ENCODE measurements at regions not wholly inside any gene's neighbourhood (a gene's known extent, or its start where the extent isn't known, plus 50 kb on each side); places are given as distances from the start of the nearest gene placed in this dataset.

DNA sequence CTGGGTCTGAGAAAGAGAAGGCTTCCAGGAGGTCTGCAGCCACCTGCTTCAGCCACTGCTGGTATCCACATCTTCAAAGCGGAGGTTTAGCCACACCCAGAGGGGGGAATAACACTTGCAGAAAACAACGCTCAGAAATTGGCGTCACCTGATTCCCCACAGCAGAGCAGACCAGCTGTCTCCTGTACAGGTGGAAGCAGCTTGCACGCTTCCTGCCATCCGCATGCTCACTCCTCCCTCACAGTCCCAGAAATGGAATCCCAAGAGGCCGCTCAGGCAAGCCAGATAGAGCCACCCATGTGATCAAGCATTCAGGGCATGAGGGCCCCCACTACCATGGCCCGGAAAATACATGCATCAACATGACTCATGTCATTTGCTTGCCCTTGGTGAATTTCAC lies 112.2 kb upstream of the DIO3 start:
- no peaks in the 10 kb centered on the region for H3K4me1 ChIP-seq (ENCODE audit: insufficient read depth)
- H3F3A ChIP-seq (replicated peaks; ENCODE audit: low read depth), result no peaks in the 10 kb centered on the region
- Mint-ChIP-seq H3K36me3 (ENCODE audit: low read depth) (no peaks in the 10 kb centered on the region), H3K27ac (no peak overlapping the region), H3K4me1 (no peaks in the 10 kb centered on the region), H3K4me3 (no peak overlapping the region), H3K27me3 (ENCODE audit: insufficient read depth, low read depth, poor library complexity) (peaks cover 4% of the 10 kb centered on the region), H3K9me3 (no peaks in the 10 kb centered on the region)
- TF ChIP-seq ZNF114 (CRISPR knock-in tag; IDR thresholded peaks at IDR 0.05) (no peak), EZH2 (IDR thresholded peaks at IDR 0.05; ENCODE audit: low read depth, unreplicated experiment) (no peak), EZH2phosphoT487 (IDR thresholded peaks at IDR 0.05; ENCODE audit: unreplicated experiment) (no peak)
- TF ChIP-seq, protein P1, sequence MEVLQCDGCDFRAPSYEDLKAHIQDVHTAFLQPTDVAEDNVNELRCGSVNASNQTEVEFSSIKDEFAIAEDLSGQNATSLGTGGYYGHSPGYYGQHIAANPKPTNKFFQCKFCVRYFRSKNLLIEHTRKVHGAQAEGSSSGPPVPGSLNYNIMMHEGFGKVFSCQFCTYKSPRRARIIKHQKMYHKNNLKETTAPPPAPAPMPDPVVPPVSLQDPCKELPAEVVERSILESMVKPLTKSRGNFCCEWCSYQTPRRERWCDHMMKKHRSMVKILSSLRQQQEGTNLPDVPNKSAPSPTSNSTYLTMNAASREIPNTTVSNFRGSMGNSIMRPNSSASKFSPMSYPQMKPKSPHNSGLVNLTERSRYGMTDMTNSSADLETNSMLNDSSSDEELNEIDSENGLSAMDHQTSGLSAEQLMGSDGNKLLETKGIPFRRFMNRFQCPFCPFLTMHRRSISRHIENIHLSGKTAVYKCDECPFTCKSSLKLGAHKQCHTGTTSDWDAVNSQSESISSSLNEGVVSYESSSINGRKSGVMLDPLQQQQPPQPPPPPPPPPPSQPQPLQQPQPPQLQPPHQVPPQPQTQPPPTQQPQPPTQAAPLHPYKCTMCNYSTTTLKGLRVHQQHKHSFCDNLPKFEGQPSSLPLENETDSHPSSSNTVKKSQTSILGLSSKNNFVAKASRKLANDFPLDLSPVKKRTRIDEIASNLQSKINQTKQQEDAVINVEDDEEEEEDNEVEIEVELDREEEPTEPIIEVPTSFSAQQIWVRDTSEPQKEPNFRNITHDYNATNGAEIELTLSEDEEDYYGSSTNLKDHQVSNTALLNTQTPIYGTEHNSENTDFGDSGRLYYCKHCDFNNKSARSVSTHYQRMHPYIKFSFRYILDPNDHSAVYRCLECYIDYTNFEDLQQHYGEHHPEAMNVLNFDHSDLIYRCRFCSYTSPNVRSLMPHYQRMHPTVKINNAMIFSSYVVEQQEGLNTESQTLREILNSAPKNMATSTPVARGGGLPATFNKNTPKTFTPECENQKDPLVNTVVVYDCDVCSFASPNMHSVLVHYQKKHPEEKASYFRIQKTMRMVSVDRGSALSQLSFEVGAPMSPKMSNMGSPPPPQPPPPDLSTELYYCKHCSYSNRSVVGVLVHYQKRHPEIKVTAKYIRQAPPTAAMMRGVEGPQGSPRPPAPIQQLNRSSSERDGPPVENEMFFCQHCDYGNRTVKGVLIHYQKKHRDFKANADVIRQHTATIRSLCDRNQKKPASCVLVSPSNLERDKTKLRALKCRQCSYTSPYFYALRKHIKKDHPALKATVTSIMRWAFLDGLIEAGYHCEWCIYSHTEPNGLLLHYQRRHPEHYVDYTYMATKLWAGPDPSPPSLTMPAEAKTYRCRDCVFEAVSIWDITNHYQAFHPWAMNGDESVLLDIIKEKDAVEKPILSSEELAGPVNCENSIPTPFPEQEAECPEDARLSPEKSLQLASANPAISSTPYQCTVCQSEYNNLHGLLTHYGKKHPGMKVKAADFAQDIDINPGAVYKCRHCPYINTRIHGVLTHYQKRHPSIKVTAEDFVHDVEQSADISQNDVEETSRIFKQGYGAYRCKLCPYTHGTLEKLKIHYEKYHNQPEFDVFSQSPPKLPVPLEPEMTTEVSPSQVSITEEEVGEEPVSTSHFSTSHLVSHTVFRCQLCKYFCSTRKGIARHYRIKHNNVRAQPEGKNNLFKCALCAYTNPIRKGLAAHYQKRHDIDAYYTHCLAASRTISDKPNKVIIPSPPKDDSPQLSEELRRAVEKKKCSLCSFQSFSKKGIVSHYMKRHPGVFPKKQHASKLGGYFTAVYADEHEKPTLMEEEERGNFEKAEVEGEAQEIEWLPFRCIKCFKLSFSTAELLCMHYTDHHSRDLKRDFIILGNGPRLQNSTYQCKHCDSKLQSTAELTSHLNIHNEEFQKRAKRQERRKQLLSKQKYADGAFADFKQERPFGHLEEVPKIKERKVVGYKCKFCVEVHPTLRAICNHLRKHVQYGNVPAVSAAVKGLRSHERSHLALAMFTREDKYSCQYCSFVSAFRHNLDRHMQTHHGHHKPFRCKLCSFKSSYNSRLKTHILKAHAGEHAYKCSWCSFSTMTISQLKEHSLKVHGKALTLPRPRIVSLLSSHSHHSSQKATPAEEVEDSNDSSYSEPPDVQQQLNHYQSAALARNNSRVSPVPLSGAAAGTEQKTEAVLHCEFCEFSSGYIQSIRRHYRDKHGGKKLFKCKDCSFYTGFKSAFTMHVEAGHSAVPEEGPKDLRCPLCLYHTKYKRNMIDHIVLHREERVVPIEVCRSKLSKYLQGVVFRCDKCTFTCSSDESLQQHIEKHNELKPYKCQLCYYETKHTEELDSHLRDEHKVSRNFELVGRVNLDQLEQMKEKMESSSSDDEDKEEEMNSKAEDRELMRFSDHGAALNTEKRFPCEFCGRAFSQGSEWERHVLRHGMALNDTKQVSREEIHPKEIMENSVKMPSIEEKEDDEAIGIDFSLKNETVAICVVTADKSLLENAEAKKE (CRISPR knock-in tag; IDR thresholded peaks at IDR 0.05), result no peak
- H3K36me3 ChIP-seq (ENCODE audit: insufficient read depth), result no peaks in the 10 kb centered on the region
- DNase-seq (ENCODE audit: low spot score) (no peak), ATAC-seq (no peak)
- H3K79me2 ChIP-seq (replicated peaks; ENCODE audit: insufficient read depth), result no peaks in the 10 kb centered on the region
- H4K20me1 ChIP-seq (replicated peaks; ENCODE audit: insufficient read depth), result no peaks in the 10 kb centered on the region
- no peaks in the 10 kb centered on the region for H3K9me2 ChIP-seq (ENCODE audit: insufficient read depth)
- H3K27me3 ChIP-seq (ENCODE audit: insufficient read depth), result peaks cover 5% of the 10 kb centered on the region; the same call in 1 of the 2 replicates
- H3K27ac ChIP-seq (ENCODE audit: low read depth), result no peak overlapping the region
- H2AFZ ChIP-seq, result no peak overlapping the region
- no peak overlapping the region for H3K4me2 ChIP-seq
- no peak overlapping the region for H3K4me3 ChIP-seq

DNA sequence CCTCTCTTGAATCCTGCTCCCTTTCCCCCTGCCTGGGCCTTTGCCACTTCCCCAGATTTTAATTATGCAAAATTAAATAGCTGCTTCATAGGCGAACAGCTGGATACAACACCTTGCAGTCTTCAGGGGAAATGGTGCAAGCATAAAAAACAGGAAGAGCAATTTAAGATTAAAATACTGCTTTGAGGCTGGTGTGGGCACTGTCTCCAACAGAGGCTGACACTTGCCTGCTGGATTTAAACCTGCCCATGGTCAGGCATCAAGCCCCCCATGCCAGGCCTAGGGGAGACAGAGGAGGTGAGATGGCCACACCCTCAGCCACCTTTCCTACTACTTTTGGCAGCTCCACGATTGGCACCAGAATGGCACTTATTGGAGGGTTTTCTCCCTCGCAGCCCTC lies 110.1 kb upstream of the DIO3 start:
- no peak overlapping the region for H3K4me3 Mint-ChIP-seq
- Histone ChIP-seq H3K4me2 (no peak overlapping the region), H3K4me3 (no peak overlapping the region), H3K9me2 (ENCODE audit: insufficient read depth) (no peaks in the 10 kb centered on the region), H3K27ac (ENCODE audit: low read depth) (no peak overlapping the region), H3K36me3 (ENCODE audit: insufficient read depth) (no peaks in the 10 kb centered on the region), H3K79me2 (replicated peaks; ENCODE audit: insufficient read depth) (no peaks in the 10 kb centered on the region), H3F3A (replicated peaks; ENCODE audit: low read depth) (no peaks in the 10 kb centered on the region), H4K20me1 (replicated peaks; ENCODE audit: insufficient read depth) (no peaks in the 10 kb centered on the region), H2AFZ (no peak overlapping the region), H3K27me3 (ENCODE audit: insufficient read depth) (peaks cover 26% of the 10 kb centered on the region), H3K4me1 (ENCODE audit: insufficient read depth) (peaks cover 5% of the 10 kb centered on the region)
- DNase-seq (ENCODE audit: low spot score) (no peak), ATAC-seq (no peak)
- peaks cover 20% of the 10 kb centered on the region for H3K27me3 Mint-ChIP-seq (ENCODE audit: insufficient read depth, low read depth, poor library complexity)
- H3K9me3 Mint-ChIP-seq, result no peaks in the 10 kb centered on the region
- no peak overlapping the region for H3K27ac Mint-ChIP-seq
- H3K4me1 Mint-ChIP-seq, result peaks cover 11% of the 10 kb centered on the region
- no peak for TF ChIP-seq NANOG (IDR thresholded peaks at IDR 0.05; ENCODE audit: borderline replicate concordance)
- no peak for TF ChIP-seq JUNB (IDR thresholded peaks at IDR 0.05; ENCODE audit: unreplicated experiment)
- TF ChIP-seq POLR2AphosphoS5 (IDR thresholded peaks at IDR 0.05; ENCODE audit: low read depth), result no peak
- no peak for TF ChIP-seq ZNF331 (CRISPR knock-in tag; IDR thresholded peaks at IDR 0.05; ENCODE audit: low read depth)
- TF ChIP-seq, protein P2, sequence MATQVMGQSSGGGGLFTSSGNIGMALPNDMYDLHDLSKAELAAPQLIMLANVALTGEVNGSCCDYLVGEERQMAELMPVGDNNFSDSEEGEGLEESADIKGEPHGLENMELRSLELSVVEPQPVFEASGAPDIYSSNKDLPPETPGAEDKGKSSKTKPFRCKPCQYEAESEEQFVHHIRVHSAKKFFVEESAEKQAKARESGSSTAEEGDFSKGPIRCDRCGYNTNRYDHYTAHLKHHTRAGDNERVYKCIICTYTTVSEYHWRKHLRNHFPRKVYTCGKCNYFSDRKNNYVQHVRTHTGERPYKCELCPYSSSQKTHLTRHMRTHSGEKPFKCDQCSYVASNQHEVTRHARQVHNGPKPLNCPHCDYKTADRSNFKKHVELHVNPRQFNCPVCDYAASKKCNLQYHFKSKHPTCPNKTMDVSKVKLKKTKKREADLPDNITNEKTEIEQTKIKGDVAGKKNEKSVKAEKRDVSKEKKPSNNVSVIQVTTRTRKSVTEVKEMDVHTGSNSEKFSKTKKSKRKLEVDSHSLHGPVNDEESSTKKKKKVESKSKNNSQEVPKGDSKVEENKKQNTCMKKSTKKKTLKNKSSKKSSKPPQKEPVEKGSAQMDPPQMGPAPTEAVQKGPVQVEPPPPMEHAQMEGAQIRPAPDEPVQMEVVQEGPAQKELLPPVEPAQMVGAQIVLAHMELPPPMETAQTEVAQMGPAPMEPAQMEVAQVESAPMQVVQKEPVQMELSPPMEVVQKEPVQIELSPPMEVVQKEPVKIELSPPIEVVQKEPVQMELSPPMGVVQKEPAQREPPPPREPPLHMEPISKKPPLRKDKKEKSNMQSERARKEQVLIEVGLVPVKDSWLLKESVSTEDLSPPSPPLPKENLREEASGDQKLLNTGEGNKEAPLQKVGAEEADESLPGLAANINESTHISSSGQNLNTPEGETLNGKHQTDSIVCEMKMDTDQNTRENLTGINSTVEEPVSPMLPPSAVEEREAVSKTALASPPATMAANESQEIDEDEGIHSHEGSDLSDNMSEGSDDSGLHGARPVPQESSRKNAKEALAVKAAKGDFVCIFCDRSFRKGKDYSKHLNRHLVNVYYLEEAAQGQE (IDR thresholded peaks at IDR 0.05; ENCODE audit: unreplicated experiment), result no peak
- TF ChIP-seq EZH2phosphoT487 (IDR thresholded peaks at IDR 0.05; ENCODE audit: unreplicated experiment), result no peak
- TF ChIP-seq, protein P3, sequence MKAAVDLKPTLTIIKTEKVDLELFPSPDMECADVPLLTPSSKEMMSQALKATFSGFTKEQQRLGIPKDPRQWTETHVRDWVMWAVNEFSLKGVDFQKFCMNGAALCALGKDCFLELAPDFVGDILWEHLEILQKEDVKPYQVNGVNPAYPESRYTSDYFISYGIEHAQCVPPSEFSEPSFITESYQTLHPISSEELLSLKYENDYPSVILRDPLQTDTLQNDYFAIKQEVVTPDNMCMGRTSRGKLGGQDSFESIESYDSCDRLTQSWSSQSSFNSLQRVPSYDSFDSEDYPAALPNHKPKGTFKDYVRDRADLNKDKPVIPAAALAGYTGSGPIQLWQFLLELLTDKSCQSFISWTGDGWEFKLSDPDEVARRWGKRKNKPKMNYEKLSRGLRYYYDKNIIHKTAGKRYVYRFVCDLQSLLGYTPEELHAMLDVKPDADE (IDR thresholded peaks at IDR 0.05), result no peak
- H3K36me3 Mint-ChIP-seq (ENCODE audit: low read depth), result no peaks in the 10 kb centered on the region
